Fibroblast of lung (primary cell): ENCODE measurements at regions not wholly inside any gene's neighbourhood (a gene's known extent, or its start where the extent isn't known, plus 50 kb on each side); places are given as distances from the start of the nearest gene placed in this dataset.

Experiments used
- DNase-seq, 2 donors: peaks; one replicate each; pipeline versions ENCODE4 v3.0.0 to v3.0.0-alpha.2; 2010; ENCODE audit warnings: low read depth in 2 of 2
- H2AFZ ChIP-seq: 2 replicates; pipeline ENCODE4 v1.5.1; 2012; ENCODE audit warnings: low read length, control low read depth, inconsistent platforms
- H3K27ac ChIP-seq: 2 replicates; pipeline ENCODE4 v1.5.1; 2011; ENCODE audit warnings: low read length, control low read depth; ENCODE audit not compliant: insufficient read depth
- H3K27me3 ChIP-seq: 2 replicates; pipeline ENCODE4 v1.5.1; 2011; ENCODE audit warnings: mild to moderate bottlenecking, low read length; ENCODE audit not compliant: control insufficient read depth, insufficient read depth
- H3K36me3 ChIP-seq: 2 replicates; pipeline ENCODE4 v1.5.1; 2011; ENCODE audit warnings: low read length; ENCODE audit not compliant: control insufficient read depth, insufficient read depth
- H3K4me1 ChIP-seq: 2 replicates; pipeline ENCODE4 v1.5.1; 2011; ENCODE audit warnings: low read length; ENCODE audit not compliant: control insufficient read depth, insufficient read depth; ENCODE audit errors: extremely low read depth
- H3K4me2 ChIP-seq: 2 replicates; pipeline ENCODE4 v1.5.1; 2011; ENCODE audit warnings: low read length, control low read depth; ENCODE audit not compliant: insufficient read depth; ENCODE audit errors: extremely low read depth
- H3K4me3 ChIP-seq, 4 experiments: fragments of 200-600 bp in 1 of 4; sonication (generic) in 1 of 4; replicated peaks in 1 of 4; 2 replicates each; pipeline ENCODE4 v1.5.1; 2011 to 2016; ENCODE audit warnings: low read length in 4 of 4, low read depth in 3 of 4, mild to moderate bottlenecking in 3 of 4, control low read depth in 2 of 4, inconsistent platforms in 1 of 4, mixed read lengths in 1 of 4; ENCODE audit not compliant: insufficient read depth in 1 of 4; ENCODE audit errors: control extremely low read depth in 1 of 4
- H3K79me2 ChIP-seq: 2 replicates; pipeline ENCODE4 v1.5.1; 2012; ENCODE audit warnings: mild to moderate bottlenecking, low read length, inconsistent platforms; ENCODE audit not compliant: control insufficient read depth, insufficient read depth
- H3K9ac ChIP-seq: 2 replicates; pipeline ENCODE4 v1.5.1; 2011; ENCODE audit warnings: mild to moderate bottlenecking, low read length, control low read depth; ENCODE audit not compliant: insufficient read depth
- H3K9me3 ChIP-seq: 2 replicates; pipeline ENCODE4 v1.5.1; 2012; ENCODE audit warnings: low read depth, low read length; ENCODE audit not compliant: control insufficient read depth, insufficient read depth
- H4K20me1 ChIP-seq: 2 replicates; pipeline ENCODE4 v1.5.1; 2011; ENCODE audit warnings: low read length; ENCODE audit not compliant: control insufficient read depth, insufficient read depth; ENCODE audit errors: extremely low read depth
- CTCF ChIP-seq, 2 donors: IDR thresholded peaks in 1 of 2; conservative IDR thresholded peaks in 1 of 2; 1 replicate in 1 of 2; 2 replicates in 1 of 2; pipeline ENCODE4 v1.5.1; 2011 to 2012; ENCODE audit warnings: low read length in 2 of 2, control low read depth in 1 of 2, inconsistent platforms in 1 of 2, low read depth in 1 of 2, mild to moderate bottlenecking in 1 of 2
- EZH2 ChIP-seq: IDR thresholded peaks from 2 replicates; pipeline ENCODE4 v1.5.1; 2012; ENCODE audit warnings: low read length, control low read depth, mild to moderate bottlenecking; ENCODE audit errors: missing control alignments

- TF ChIP-seq EZH2, result no peak
- no peak for TF ChIP-seq CTCF (conservative IDR thresholded peaks at IDR 0.05 in 1 of 2, IDR thresholded peaks at IDR 0.05 in 1 of 2; ENCODE audit: low read depth in 1 of 2, low read length in 2 of 2)
- H2AFZ ChIP-seq, result no peak overlapping the region
- H3K9ac ChIP-seq, result no peak overlapping the region
- no peaks in the 10 kb centered on the region for H3K27me3 ChIP-seq
- no peak overlapping the region for H3K4me3 ChIP-seq
- no peaks in the 10 kb centered on the region for H4K20me1 ChIP-seq
- no peaks in the 10 kb centered on the region for H3K4me1 ChIP-seq
- no peak for DNase-seq
- no peak overlapping the region for H3K4me2 ChIP-seq
- H3K9me3 ChIP-seq, result no peaks in the 10 kb centered on the region
- H3K27ac ChIP-seq, result no peak overlapping the region
- H3K36me3 ChIP-seq, result no peaks in the 10 kb centered on the region
- no peaks in the 10 kb centered on the region for H3K79me2 ChIP-seq
These were observed 249.8 kb upstream of the ZNF717 start for GRCh38 chr3:76035117-76035516.

- H3K27ac ChIP-seq, result no peak overlapping the region
- H3K9me3 ChIP-seq, result no peaks in the 10 kb centered on the region
- H3K4me1 ChIP-seq, result no peaks in the 10 kb centered on the region
- H3K4me3 ChIP-seq, result no peak overlapping the region
- no peak overlapping the region for H3K4me2 ChIP-seq
- no peaks in the 10 kb centered on the region for H3K79me2 ChIP-seq
- H4K20me1 ChIP-seq, result no peaks in the 10 kb centered on the region
- no peaks in the 10 kb centered on the region for H3K36me3 ChIP-seq
- no peak for TF ChIP-seq CTCF (conservative IDR thresholded peaks at IDR 0.05 in 1 of 2, IDR thresholded peaks at IDR 0.05 in 1 of 2; ENCODE audit: low read depth in 1 of 2, low read length in 2 of 2)
- TF ChIP-seq EZH2, result no peak
- H3K27me3 ChIP-seq, result no peaks in the 10 kb centered on the region
- H3K9ac ChIP-seq, result no peak overlapping the region
- no peak for DNase-seq
- H2AFZ ChIP-seq, result no peak overlapping the region
These were observed 253.6 kb upstream of the ZNF717 start for GRCh38 chr3:76038949-76039348.

GRCh38 chr3:76039431-76039830, 254.1 kb upstream of the ZNF717 start:
- no peaks in the 10 kb centered on the region for H3K79me2 ChIP-seq
- no peaks in the 10 kb centered on the region for H4K20me1 ChIP-seq
- no peak overlapping the region for H3K4me2 ChIP-seq
- H3K27me3 ChIP-seq, result no peaks in the 10 kb centered on the region
- peak; percentile 36 to 65 for DNase-seq
- no peak overlapping the region for H3K9ac ChIP-seq
- no peak overlapping the region for H3K27ac ChIP-seq
- no peaks in the 10 kb centered on the region for H3K36me3 ChIP-seq
- no peak for TF ChIP-seq EZH2
- no peak for TF ChIP-seq CTCF (conservative IDR thresholded peaks at IDR 0.05 in 1 of 2, IDR thresholded peaks at IDR 0.05 in 1 of 2; ENCODE audit: low read depth in 1 of 2, low read length in 2 of 2)
- H3K9me3 ChIP-seq, result no peaks in the 10 kb centered on the region
- H3K4me3 ChIP-seq, result no peak overlapping the region
- no peak overlapping the region for H2AFZ ChIP-seq
- H3K4me1 ChIP-seq, result no peaks in the 10 kb centered on the region
